Cardiac fibroblast (primary cell): ENCODE measurements at regions not wholly inside any gene's neighbourhood (a gene's known extent, or its start where the extent isn't known, plus 50 kb on each side); places are given as distances from the start of the nearest gene placed in this dataset.
"Not testable (repeated sequence)": the region's sequence is repeated elsewhere in the genome, so short reads cannot be mapped to it uniquely, and the experiment has no call there.

Experiments used
- DNase-seq, 2 donors: peaks; one replicate each; pipeline versions ENCODE4 v3.0.0 to v3.0.0-alpha.2; 2010; ENCODE audit warnings: low read depth in 2 of 2
- H3K4me3 ChIP-seq, 2 donors: replicated peaks in 1 of 2; 1 replicate in 1 of 2; 2 replicates in 1 of 2; pipeline ENCODE4 v1.5.1; 2011; ENCODE audit warnings: low read depth in 2 of 2, low read length in 2 of 2, mild to moderate bottlenecking in 2 of 2, moderate library complexity in 1 of 2
- CTCF ChIP-seq: IDR thresholded peaks from one replicate; pipeline ENCODE4 v1.5.1; 2011; ENCODE audit warnings: low read depth, mild to moderate bottlenecking, low read length, inconsistent platforms

GRCh38 chr1:168403140-168403539 is 122.5 kb downstream of the TBX19 start:
- DNase-seq: no peak
- H3K4me3 ChIP-seq: no peak overlapping the region
- TF ChIP-seq CTCF: no peak

GRCh38 chr1:168402466-168402865 is 121.8 kb downstream of the TBX19 start:
- not testable (repeated sequence) for DNase-seq

GRCh38 chr1:168401341-168401740 is 120.7 kb downstream of the TBX19 start:
- no peak for DNase-seq
- no peak for TF ChIP-seq CTCF
- no peak overlapping the region for H3K4me3 ChIP-seq

More at GRCh38 chr1:168402466-168402865, 121.8 kb downstream of the TBX19 start:
- not testable (repeated sequence) for H3K4me3 ChIP-seq

- TF ChIP-seq CTCF: no peak
- no peak overlapping the region for H3K4me3 ChIP-seq
- no peak for DNase-seq
Measured at GRCh38 chr1:168400139-168400538, 119.5 kb downstream of the TBX19 start.

GRCh38 chr1:168397806-168398205 is 117.1 kb downstream of the TBX19 start:
- TF ChIP-seq CTCF: no peak
- no peak for DNase-seq
- H3K4me3 ChIP-seq: no peak overlapping the region

- no peak overlapping the region for H3K4me3 ChIP-seq
- no peak for DNase-seq
- no peak for TF ChIP-seq CTCF
Measured at GRCh38 chr1:168396940-168397684, 116.4 kb downstream of the TBX19 start.

GRCh38 chr1:168396508-168396907 is 115.8 kb downstream of the TBX19 start:
- H3K4me3 ChIP-seq: no peak overlapping the region
- no peak for TF ChIP-seq CTCF
- no peak for DNase-seq
